PC-9 (cell line): ENCODE measurements at regions not wholly inside any gene's neighbourhood (a gene's known extent, or its start where the extent isn't known, plus 50 kb on each side); places are given as distances from the start of the nearest gene placed in this dataset.

ENCODE experiments used
- CTCF ChIP-seq: fragments of 200-600 bp; sonication (generic); conservative IDR thresholded peaks from 2 replicates; pipeline ENCODE4 v1.6.1; 2017; ENCODE audit warnings: mixed run types, antibody characterized with exemption, mild to moderate bottlenecking, moderate library complexity
- EZH2 ChIP-seq: fragments of 200-600 bp; sonication (generic); IDR thresholded peaks from 2 replicates; pipeline ENCODE4 v1.8.0; 2017; ENCODE audit warnings: antibody characterized with exemption, low read depth

- TF ChIP-seq CTCF: no peak
- no peak for TF ChIP-seq EZH2
Measured at GRCh38 chr4:46684041-46684440, 225.0 kb downstream of the COX7B2 start.
